ENCODE measurements at regions not wholly inside any gene's neighbourhood (a gene's known extent, or its start where the extent isn't known, plus 50 kb on each side); places are given as distances from the start of the nearest gene placed in this dataset.

GRCh38 chr18:68072744-68073143 is 556.2 kb upstream of the DSEL start:
- Histone ChIP-seq H3K4me1 (no peaks in the 10 kb centered on the region), H3K9ac (no peak overlapping the region), H3K79me2 (no peaks in the 10 kb centered on the region), H3K9me3 (ENCODE audit: control insufficient read depth, low read length) (no peaks in the 10 kb centered on the region), H3K4me2 (ENCODE audit: low read length) (no peak overlapping the region), H3K4me3 (ENCODE audit: low read depth, low read length) (no peak overlapping the region), H3K27me3 (ENCODE audit: control insufficient read depth, insufficient read depth, low read length) (no peaks in the 10 kb centered on the region), H2AFZ (no peak overlapping the region), H3K27ac (no peak overlapping the region), H3K36me3 (ENCODE audit: control insufficient read depth, insufficient read depth, low read length) (no peaks in the 10 kb centered on the region)
- TF ChIP-seq CTCF (IDR thresholded peaks at IDR 0.05) = no peak

- TF ChIP-seq CTCF (IDR thresholded peaks at IDR 0.05) = no peak
- Histone ChIP-seq H3K79me2 (no peaks in the 10 kb centered on the region), H3K36me3 (ENCODE audit: control insufficient read depth, insufficient read depth, low read length) (no peaks in the 10 kb centered on the region), H3K9ac (no peak overlapping the region), H3K4me2 (ENCODE audit: low read length) (no peak overlapping the region), H3K27me3 (ENCODE audit: control insufficient read depth, insufficient read depth, low read length) (no peaks in the 10 kb centered on the region), H2AFZ (no peak overlapping the region), H3K4me3 (ENCODE audit: low read depth, low read length) (no peak overlapping the region), H3K4me1 (no peaks in the 10 kb centered on the region), H3K9me3 (ENCODE audit: control insufficient read depth, low read length) (no peaks in the 10 kb centered on the region), H3K27ac (no peak overlapping the region)
Observed at GRCh38 chr18:68060871-68061270, 544.4 kb upstream of the DSEL start.

GRCh38 chr18:68056936-68057335 is 540.4 kb upstream of the DSEL start:
- Histone ChIP-seq H3K9me3 (ENCODE audit: control insufficient read depth, low read length) (no peaks in the 10 kb centered on the region), H3K4me3 (ENCODE audit: low read depth, low read length) (no peak overlapping the region), H3K9ac (no peak overlapping the region), H3K4me2 (ENCODE audit: low read length) (no peak overlapping the region), H3K79me2 (no peaks in the 10 kb centered on the region), H3K4me1 (no peaks in the 10 kb centered on the region), H3K27me3 (ENCODE audit: control insufficient read depth, insufficient read depth, low read length) (no peaks in the 10 kb centered on the region), H2AFZ (no peak overlapping the region), H3K36me3 (ENCODE audit: control insufficient read depth, insufficient read depth, low read length) (no peaks in the 10 kb centered on the region), H3K27ac (no peak overlapping the region)
- no peak for TF ChIP-seq CTCF (IDR thresholded peaks at IDR 0.05)

GRCh38 chr18:68054669-68055068 is 538.1 kb upstream of the DSEL start:
- TF ChIP-seq CTCF (IDR thresholded peaks at IDR 0.05) = no peak
- no peaks in the 10 kb centered on the region for H3K36me3 ChIP-seq (ENCODE audit: control insufficient read depth, insufficient read depth, low read length)
- H3K4me2 ChIP-seq (ENCODE audit: low read length) = no peak overlapping the region
- no peak overlapping the region for H3K9ac ChIP-seq
- no peaks in the 10 kb centered on the region for H3K27me3 ChIP-seq (ENCODE audit: control insufficient read depth, insufficient read depth, low read length)
- no peaks in the 10 kb centered on the region for H3K79me2 ChIP-seq
- no peak overlapping the region for H3K27ac ChIP-seq
- H3K9me3 ChIP-seq (ENCODE audit: control insufficient read depth, low read length) = no peaks in the 10 kb centered on the region
- no peaks in the 10 kb centered on the region for H3K4me1 ChIP-seq
- H2AFZ ChIP-seq = no peak overlapping the region
- no peak overlapping the region for H3K4me3 ChIP-seq (ENCODE audit: low read depth, low read length)

- Histone ChIP-seq H3K27me3 (ENCODE audit: control insufficient read depth, insufficient read depth, low read length) (no peaks in the 10 kb centered on the region), H3K9ac (no peak overlapping the region), H3K27ac (no peak overlapping the region), H3K4me2 (ENCODE audit: low read length) (no peak overlapping the region), H3K9me3 (ENCODE audit: control insufficient read depth, low read length) (no peaks in the 10 kb centered on the region), H2AFZ (no peak overlapping the region), H3K4me1 (no peaks in the 10 kb centered on the region), H3K79me2 (no peaks in the 10 kb centered on the region), H3K4me3 (ENCODE audit: low read depth, low read length) (no peak overlapping the region), H3K36me3 (ENCODE audit: control insufficient read depth, insufficient read depth, low read length) (no peaks in the 10 kb centered on the region)
- TF ChIP-seq CTCF (IDR thresholded peaks at IDR 0.05) = no peak
Observed at GRCh38 chr18:68053290-68053689, 536.8 kb upstream of the DSEL start.

Data from parathyroid adenoma (tissue), 2 donors.